ENCODE measurements at regions not wholly inside any gene's neighbourhood (a gene's known extent, or its start where the extent isn't known, plus 50 kb on each side); places are given as distances from the start of the nearest gene placed in this dataset.

- no peak overlapping the region for H3K27ac ChIP-seq
- H3K27me3 ChIP-seq: no peaks in the 10 kb centered on the region
- no peak overlapping the region for H3K4me3 ChIP-seq
- H3K36me3 ChIP-seq: no peaks in the 10 kb centered on the region
- H3K4me1 ChIP-seq: no peaks in the 10 kb centered on the region
- H3K9ac ChIP-seq (ENCODE audit: low read depth in 2 of 2, low read length in 2 of 2): no peak overlapping the region
- intact Hi-C loops (cut with DNase I): no loop called here
- TF ChIP-seq CTCF (IDR thresholded peaks at IDR 0.05): no peak
- H3K9me3 ChIP-seq: no peaks in the 10 kb centered on the region
- no peak for DNase-seq
These were observed 559.9 kb downstream of the C12orf50 start for GRCh38 chr12:87469295-87469694.

DNA sequence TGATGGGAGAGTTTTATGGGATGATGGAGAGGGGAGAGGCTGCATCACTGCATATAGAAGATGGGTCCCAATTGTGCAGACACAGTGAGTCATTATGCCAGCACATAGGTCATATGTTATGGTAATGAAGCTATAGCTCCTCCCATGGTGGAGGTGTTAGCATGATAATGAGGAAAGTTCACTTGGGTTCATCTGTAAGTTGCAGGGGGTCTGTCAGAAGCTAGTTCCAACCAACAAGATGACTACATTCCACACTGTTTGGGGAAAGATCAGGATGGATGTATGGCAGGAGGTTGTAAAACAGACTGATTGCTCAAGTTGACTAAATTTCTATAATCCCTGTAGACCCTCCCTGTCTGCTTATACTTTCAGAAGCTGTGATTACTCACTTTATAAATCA lies 561.3 kb downstream of the C12orf50 start:
- Histone ChIP-seq H3K9me3 (no peaks in the 10 kb centered on the region), H3K27me3 (no peaks in the 10 kb centered on the region), H3K9ac (ENCODE audit: low read depth in 2 of 2, low read length in 2 of 2) (no peak overlapping the region), H3K4me1 (no peaks in the 10 kb centered on the region), H3K4me3 (no peak overlapping the region), H3K36me3 (no peaks in the 10 kb centered on the region), H3K27ac (no peak overlapping the region)
- intact Hi-C loops (cut with DNase I): no loop called here
- no peak for DNase-seq
- TF ChIP-seq CTCF (IDR thresholded peaks at IDR 0.05): no peak

DNA sequence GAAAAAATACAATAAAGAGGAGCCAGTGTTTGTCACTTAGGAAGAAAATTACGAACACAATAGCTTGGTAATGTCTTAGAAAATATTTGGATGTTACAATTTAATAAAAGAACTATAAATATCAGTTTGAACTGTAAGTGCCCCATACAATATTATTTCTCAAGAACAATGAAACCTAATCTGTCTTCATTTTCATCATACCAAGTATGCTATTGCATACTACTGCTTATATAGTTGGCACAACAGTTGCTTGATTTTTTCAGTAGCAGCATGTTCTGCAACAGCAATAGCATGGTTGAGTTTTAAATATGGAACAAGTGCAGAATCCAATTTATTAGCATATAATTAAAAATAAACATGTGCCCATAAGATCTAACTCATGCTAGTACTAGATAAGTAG lies 564.6 kb downstream of the C12orf50 start:
- no peak overlapping the region for H3K4me3 ChIP-seq
- intact Hi-C loops (cut with DNase I): no loop called here
- TF ChIP-seq CTCF (IDR thresholded peaks at IDR 0.05): no peak
- no peaks in the 10 kb centered on the region for H3K27me3 ChIP-seq
- no peaks in the 10 kb centered on the region for H3K9me3 ChIP-seq
- H3K36me3 ChIP-seq: no peaks in the 10 kb centered on the region
- no peak overlapping the region for H3K27ac ChIP-seq
- no peak for DNase-seq
- H3K4me1 ChIP-seq: no peaks in the 10 kb centered on the region
- H3K9ac ChIP-seq (ENCODE audit: low read depth in 2 of 2, low read length in 2 of 2): no peak overlapping the region

GRCh38 chr12:87444039-87444438 lies 585.2 kb downstream of the C12orf50 start:
- intact Hi-C loops (cut with DNase I): no loop called here

GRCh38 chr12:87441511-87441910 lies 587.7 kb downstream of the C12orf50 start:
- Histone ChIP-seq H3K9ac (ENCODE audit: low read depth in 2 of 2, low read length in 2 of 2) (no peak overlapping the region), H3K27me3 (no peaks in the 10 kb centered on the region), H3K4me3 (no peak overlapping the region), H3K4me1 (no peaks in the 10 kb centered on the region), H3K36me3 (no peaks in the 10 kb centered on the region), H3K27ac (no peak overlapping the region), H3K9me3 (no peaks in the 10 kb centered on the region)
- TF ChIP-seq CTCF (IDR thresholded peaks at IDR 0.05): no peak
- no peak for DNase-seq
- intact Hi-C loops (cut with DNase I): no loop called here

More at GRCh38 chr12:87444039-87444438, 585.2 kb downstream of the C12orf50 start:
- Histone ChIP-seq H3K9ac (ENCODE audit: low read depth in 2 of 2, low read length in 2 of 2) (no peak overlapping the region), H3K27ac (no peak overlapping the region), H3K36me3 (no peaks in the 10 kb centered on the region), H3K4me3 (no peak overlapping the region), H3K27me3 (no peaks in the 10 kb centered on the region), H3K4me1 (no peaks in the 10 kb centered on the region), H3K9me3 (no peaks in the 10 kb centered on the region)
- DNase-seq: no peak
- TF ChIP-seq CTCF (IDR thresholded peaks at IDR 0.05): no peak
